Duodenal mucosa (tissue), 2 donors: ENCODE measurements at regions not wholly inside any gene's neighbourhood (a gene's known extent, or its start where the extent isn't known, plus 50 kb on each side); places are given as distances from the start of the nearest gene placed in this dataset.
"Not testable (repeated sequence)": the region's sequence is repeated elsewhere in the genome, so short reads cannot be mapped to it uniquely, and the experiment has no call there.

Experiments used
- H3K27ac ChIP-seq: one replicate; pipeline ENCODE4 v1.7.0; 2013; ENCODE audit warnings: low read depth, low read length
- H3K27me3 ChIP-seq, 2 donors: one replicate each; pipeline ENCODE4 v1.7.0; 2013; ENCODE audit warnings: low read length in 2 of 2, control low read depth in 1 of 2; ENCODE audit not compliant: insufficient read depth in 2 of 2, control insufficient read depth in 1 of 2
- H3K36me3 ChIP-seq, 2 donors: one replicate each; pipeline ENCODE4 v1.7.0; 2013; ENCODE audit warnings: low read length in 2 of 2, control low read depth in 1 of 2; ENCODE audit not compliant: insufficient read depth in 2 of 2, control insufficient read depth in 1 of 2
- H3K4me1 ChIP-seq, 2 donors: one replicate each; pipeline ENCODE4 v1.7.0; 2013; ENCODE audit warnings: low read length in 2 of 2, control low read depth in 1 of 2; ENCODE audit not compliant: insufficient read depth in 2 of 2, control insufficient read depth in 1 of 2
- H3K4me3 ChIP-seq, 2 donors: one replicate each; pipeline ENCODE4 v1.7.0; 2013; ENCODE audit warnings: low read length in 2 of 2, low read depth in 1 of 2
- H3K9ac ChIP-seq, 2 donors: one replicate each; pipeline ENCODE4 v1.7.0; 2013; ENCODE audit warnings: low read length in 2 of 2, low read depth in 1 of 2
- H3K9me3 ChIP-seq, 2 donors: one replicate each; pipeline ENCODE4 v1.7.0; 2013; ENCODE audit warnings: low read length in 2 of 2, control low read depth in 1 of 2; ENCODE audit not compliant: control insufficient read depth in 1 of 2

DNA sequence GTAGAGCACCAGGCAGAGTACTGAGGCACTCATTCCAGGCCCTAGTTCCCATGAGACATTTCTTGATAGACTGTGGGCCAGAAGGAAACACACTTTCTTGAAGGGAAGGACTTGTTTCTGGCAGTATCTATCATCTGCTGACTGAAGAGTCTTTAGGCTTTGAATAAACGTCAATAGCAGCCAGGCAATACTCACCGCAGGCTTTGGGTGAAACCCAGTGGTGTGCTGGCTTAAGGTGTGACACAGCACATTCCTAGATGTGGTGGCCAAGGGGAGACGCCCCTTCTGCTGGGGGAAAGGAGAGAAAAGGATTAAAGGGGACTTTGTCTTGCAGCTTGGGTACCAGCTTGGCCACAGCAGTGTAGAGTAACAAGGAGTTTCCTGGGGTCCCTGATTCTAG is 1039.6 kb downstream of the HACE1 start:
- Histone ChIP-seq H3K27ac (no peak overlapping the region), H3K9me3 (no peaks in the 10 kb centered on the region), H3K27me3 (no peaks in the 10 kb centered on the region), H3K4me3 (no peak overlapping the region), H3K4me1 (no peaks in the 10 kb centered on the region), H3K9ac (no peak overlapping the region), H3K36me3 (no peaks in the 10 kb centered on the region)

GRCh38 chr6:103819509-103819908 is 1040.2 kb downstream of the HACE1 start:
- Histone ChIP-seq H3K4me1 (no peaks in the 10 kb centered on the region), H3K9me3 (no peaks in the 10 kb centered on the region), H3K36me3 (no peaks in the 10 kb centered on the region), H3K4me3 (no peak overlapping the region), H3K9ac (no peak overlapping the region), H3K27me3 (no peaks in the 10 kb centered on the region), H3K27ac (no peak overlapping the region)

- no peaks in the 10 kb centered on the region for H3K4me1 ChIP-seq
- H3K27ac ChIP-seq = no peak overlapping the region
- no peaks in the 10 kb centered on the region for H3K9me3 ChIP-seq
- H3K9ac ChIP-seq = no peak overlapping the region
- no peaks in the 10 kb centered on the region for H3K27me3 ChIP-seq
- H3K4me3 ChIP-seq = no peak overlapping the region
- no peaks in the 10 kb centered on the region for H3K36me3 ChIP-seq
These were observed 1046.7 kb downstream of the HACE1 start for GRCh38 chr6:103812970-103813369.

DNA sequence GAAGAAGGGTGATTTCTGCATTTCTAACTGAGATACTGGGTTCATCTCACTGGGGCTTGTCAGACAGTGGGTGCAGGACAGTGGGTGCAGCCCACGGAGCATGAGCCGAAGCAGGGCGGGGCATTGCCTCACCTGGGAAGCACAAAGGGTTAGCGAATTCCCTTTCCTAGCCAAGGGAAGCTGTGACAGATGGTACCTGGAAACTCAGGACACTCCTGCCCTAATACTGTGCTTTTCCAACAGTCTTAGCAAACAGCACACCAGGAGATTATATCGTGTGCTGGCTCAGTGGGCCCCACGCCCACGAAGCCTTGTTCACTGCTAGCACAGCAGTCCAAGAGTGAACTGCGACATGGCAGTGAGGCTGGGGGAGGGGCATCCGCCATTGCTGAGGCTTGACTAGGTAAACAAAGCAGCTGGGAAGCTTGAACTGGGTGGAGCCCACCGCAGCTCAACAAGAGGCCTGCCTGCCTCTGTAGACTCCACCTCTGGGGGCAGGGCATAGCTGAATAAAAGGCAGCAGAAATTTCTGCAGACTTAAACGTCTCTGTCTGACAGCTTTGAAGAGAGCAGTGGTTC is 1057.7 kb downstream of the HACE1 start:
- H3K9me3 ChIP-seq, H3K36me3 ChIP-seq, H3K4me3 ChIP-seq, H3K9ac ChIP-seq, H3K4me1 ChIP-seq, H3K27me3 ChIP-seq, H3K27ac ChIP-seq: not testable (repeated sequence)

DNA sequence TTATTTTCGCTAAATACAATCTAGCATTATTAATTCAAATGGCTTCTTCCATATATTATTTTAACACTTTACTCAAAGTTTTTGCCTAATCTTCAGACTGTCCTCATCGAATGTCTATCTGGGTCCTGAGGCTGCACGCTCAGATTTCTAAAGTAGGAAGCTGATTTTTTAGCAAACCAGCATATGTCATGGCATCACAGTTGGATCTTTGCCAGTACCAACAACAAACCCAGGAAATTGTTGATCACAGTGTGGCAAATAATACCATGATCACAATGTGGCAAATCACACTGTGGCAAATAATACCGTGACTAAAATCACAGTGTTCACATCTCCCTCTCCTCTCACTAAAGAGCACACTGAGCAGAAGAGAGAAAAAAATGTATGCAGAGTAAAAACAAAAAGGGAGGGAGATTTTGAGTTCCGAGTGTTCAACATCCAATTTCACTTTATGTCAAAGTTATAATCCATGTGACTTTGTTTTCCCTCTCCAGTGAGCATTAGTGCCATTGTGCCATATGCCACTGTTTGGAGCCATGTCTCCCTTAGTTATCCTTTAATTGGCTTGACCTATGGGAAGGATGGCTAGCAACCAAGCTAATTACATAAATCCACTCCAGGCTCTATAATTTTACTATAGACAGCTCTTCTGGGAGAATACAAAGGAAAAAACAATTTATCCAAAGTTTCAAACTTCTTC is 1059.6 kb downstream of the HACE1 start:
- Histone ChIP-seq H3K4me3 (no peak overlapping the region), H3K36me3 (no peaks in the 10 kb centered on the region), H3K27ac (no peak overlapping the region), H3K9ac (no peak overlapping the region), H3K27me3 (no peaks in the 10 kb centered on the region), H3K9me3 (peaks cover 0 to 3% of the 10 kb centered on the region in 2 donors), H3K4me1 (no peaks in the 10 kb centered on the region)

- no peak overlapping the region for H3K27ac ChIP-seq
- no peaks in the 10 kb centered on the region for H3K36me3 ChIP-seq
- no peak overlapping the region for H3K4me3 ChIP-seq
- H3K27me3 ChIP-seq = no peaks in the 10 kb centered on the region
- H3K9ac ChIP-seq = no peak overlapping the region
- H3K4me1 ChIP-seq = no peaks in the 10 kb centered on the region
- peaks cover 0 to 3% of the 10 kb centered on the region in 2 donors for H3K9me3 ChIP-seq
These were observed 1061.6 kb downstream of the HACE1 start for GRCh38 chr6:103798166-103798565.

DNA sequence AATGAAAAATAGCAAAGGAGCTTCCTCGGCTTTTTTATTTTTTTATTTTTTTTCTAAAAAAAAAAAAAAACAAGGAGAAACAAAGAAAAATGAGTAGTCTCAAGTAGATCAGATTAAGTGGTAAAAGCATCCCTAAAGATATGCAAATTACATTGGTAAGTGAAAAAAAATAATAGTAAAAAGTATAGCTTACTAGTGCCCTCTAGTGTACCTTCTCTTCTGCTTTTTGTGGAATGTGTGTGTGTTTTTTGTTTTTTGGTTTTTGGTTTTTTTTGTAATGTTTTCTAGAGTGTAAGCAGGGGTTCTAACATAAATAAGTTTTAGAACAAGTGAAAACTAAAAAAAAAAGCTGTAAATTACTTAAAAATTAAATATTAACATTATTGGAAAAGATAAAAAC is 1062.0 kb downstream of the HACE1 start:
- H3K36me3 ChIP-seq = no peaks in the 10 kb centered on the region
- H3K27ac ChIP-seq = no peak overlapping the region
- H3K27me3 ChIP-seq = no peaks in the 10 kb centered on the region
- no peak overlapping the region for H3K4me3 ChIP-seq
- H3K9me3 ChIP-seq = peaks cover 0 to 3% of the 10 kb centered on the region in 2 donors
- H3K9ac ChIP-seq = no peak overlapping the region
- no peaks in the 10 kb centered on the region for H3K4me1 ChIP-seq

DNA sequence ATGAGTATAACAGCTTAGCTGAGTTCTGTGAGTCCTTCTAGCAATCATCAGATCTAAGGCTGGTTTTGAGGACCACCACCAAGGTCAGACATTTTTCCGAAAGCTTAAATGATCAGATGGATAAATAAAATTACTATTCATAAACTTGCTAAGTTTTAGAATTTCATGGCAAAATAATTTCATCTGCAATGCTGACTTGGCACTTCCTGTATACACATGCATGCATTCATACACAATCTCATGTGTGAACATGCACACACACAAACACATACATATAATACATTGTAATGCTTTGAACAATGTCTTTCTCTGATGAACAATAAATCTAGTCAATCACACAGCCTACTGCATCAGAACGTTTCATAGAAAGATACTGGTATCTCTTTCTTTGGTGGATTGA is 1068.3 kb downstream of the HACE1 start:
- no peak overlapping the region for H3K27ac ChIP-seq
- no peaks in the 10 kb centered on the region for H3K36me3 ChIP-seq
- no peaks in the 10 kb centered on the region for H3K4me1 ChIP-seq

DNA sequence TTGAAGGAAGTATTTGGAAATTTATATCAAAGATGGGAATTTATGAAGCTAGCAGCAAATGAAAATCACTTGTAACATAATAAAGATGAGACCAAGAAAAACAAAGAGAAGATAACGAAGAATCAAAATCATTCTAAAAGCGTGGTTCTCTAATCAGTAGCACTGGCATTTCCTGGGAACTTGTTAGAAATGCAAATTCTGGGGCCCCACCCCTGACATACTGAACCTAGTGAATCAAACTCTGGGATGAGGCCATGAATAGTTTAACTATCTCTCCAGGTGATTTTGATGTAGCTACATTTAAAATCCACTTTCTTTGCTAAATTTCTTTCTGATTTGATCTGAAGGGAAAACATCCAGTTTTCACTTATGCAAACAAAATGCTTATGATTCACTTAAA is 1075.6 kb downstream of the HACE1 start:
- no peak overlapping the region for H3K27ac ChIP-seq
- no peak overlapping the region for H3K4me3 ChIP-seq
- no peaks in the 10 kb centered on the region for H3K4me1 ChIP-seq
- no peaks in the 10 kb centered on the region for H3K36me3 ChIP-seq
- no peaks in the 10 kb centered on the region for H3K27me3 ChIP-seq
- H3K9ac ChIP-seq = no peak overlapping the region
- H3K9me3 ChIP-seq = no peaks in the 10 kb centered on the region

More for the DNA sequence above, 1068.3 kb downstream of the HACE1 start:
- Histone ChIP-seq H3K9me3 (no peaks in the 10 kb centered on the region), H3K4me3 (no peak overlapping the region), H3K27me3 (no peaks in the 10 kb centered on the region), H3K9ac (no peak overlapping the region)

- Histone ChIP-seq H3K27me3 (no peaks in the 10 kb centered on the region), H3K4me3 (no peak overlapping the region), H3K9me3 (no peaks in the 10 kb centered on the region), H3K9ac (no peak overlapping the region), H3K4me1 (no peaks in the 10 kb centered on the region), H3K36me3 (no peaks in the 10 kb centered on the region), H3K27ac (no peak overlapping the region)
These were observed 1076.4 kb downstream of the HACE1 start for GRCh38 chr6:103783329-103783728.
